ENCODE measurements at regions not wholly inside any gene's neighbourhood (a gene's known extent, or its start where the extent isn't known, plus 50 kb on each side); places are given as distances from the start of the nearest gene placed in this dataset.

DNA sequence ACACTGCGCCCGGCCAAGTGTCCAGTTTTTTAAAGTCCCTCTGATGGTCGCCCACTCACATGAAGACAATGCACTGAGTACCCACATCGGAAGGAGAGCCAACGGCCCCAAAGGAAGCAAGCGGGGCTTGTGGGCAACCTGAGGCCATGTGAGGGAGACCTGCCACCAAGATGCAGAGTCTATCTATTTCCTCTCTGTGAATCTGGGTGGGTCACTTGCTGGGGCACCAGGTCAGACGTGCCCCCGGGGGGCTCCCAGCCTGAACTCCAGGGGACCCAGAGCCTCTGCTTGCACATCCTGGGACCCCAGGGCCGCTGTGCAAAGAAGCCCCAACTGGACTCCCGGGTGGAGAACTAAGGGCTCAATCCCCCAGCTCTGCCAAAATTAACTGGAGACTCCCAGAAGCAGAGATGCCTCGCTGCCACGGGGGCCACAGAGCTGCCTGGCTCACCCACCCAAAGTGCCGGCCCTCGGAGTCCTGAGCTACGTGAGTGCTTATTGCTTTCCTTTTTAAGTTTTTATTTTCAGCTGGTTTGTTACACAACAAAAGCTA is 106.4 kb downstream of the BRD1 start:
- TF ChIP-seq, protein P1, sequence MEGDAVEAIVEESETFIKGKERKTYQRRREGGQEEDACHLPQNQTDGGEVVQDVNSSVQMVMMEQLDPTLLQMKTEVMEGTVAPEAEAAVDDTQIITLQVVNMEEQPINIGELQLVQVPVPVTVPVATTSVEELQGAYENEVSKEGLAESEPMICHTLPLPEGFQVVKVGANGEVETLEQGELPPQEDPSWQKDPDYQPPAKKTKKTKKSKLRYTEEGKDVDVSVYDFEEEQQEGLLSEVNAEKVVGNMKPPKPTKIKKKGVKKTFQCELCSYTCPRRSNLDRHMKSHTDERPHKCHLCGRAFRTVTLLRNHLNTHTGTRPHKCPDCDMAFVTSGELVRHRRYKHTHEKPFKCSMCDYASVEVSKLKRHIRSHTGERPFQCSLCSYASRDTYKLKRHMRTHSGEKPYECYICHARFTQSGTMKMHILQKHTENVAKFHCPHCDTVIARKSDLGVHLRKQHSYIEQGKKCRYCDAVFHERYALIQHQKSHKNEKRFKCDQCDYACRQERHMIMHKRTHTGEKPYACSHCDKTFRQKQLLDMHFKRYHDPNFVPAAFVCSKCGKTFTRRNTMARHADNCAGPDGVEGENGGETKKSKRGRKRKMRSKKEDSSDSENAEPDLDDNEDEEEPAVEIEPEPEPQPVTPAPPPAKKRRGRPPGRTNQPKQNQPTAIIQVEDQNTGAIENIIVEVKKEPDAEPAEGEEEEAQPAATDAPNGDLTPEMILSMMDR (IDR thresholded peaks at IDR 0.05) = no peak
- TF ChIP-seq EP300 (IDR thresholded peaks at IDR 0.05) (no peak), POLR2A (IDR thresholded peaks at IDR 0.05) (no peak)
- intact Hi-C loops (cut with DNase I) = no loop called here

DNA sequence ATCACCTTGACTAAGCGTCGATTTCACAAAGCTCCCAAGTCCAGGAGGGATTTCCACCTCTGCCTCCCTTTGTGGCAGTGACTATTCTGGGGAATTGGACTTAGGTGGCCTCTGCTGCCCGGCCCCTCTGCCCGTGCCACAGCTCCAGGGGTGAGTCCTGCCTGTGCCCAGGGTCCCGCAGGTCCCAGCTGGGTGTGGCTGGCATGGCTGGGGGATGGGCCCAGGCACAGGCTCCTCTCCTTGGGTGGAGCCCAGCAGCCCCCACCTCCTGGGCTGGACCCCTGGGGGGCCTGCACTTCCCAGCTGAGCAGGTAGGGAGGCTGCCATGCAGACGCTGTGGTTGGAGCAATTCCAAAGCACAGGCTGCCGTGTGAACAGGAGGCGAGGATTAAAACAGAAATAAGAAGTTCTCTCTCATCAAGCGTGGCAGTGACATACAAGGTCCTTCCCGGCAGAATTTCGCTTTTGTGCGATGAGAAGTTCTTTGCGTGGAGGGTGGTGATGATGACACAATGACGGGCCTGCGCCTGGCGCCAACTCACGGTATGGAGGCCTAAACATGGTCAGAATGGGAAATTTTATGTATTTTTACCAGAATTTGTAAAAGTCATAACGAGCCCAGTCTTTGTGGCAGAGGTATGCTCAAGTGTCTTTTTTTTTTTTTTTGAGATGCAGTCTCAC is 107.3 kb downstream of the BRD1 start:
- Histone ChIP-seq H3K4me3 (no peak overlapping the region), H3K4me1 (ENCODE audit: insufficient read depth) (no peaks in the 10 kb centered on the region), H3K27me3 (no peaks in the 10 kb centered on the region), H3K9me3 (no peaks in the 10 kb centered on the region), H3K27ac (no peak overlapping the region), H3K36me3 (no peaks in the 10 kb centered on the region)
- TF ChIP-seq POLR2A (IDR thresholded peaks at IDR 0.05) (no peak), EP300 (IDR thresholded peaks at IDR 0.05) (no peak)
- TF ChIP-seq, protein P1 (IDR thresholded peaks at IDR 0.05) = no peak
- no peak for DNase-seq
- 71 to 84% (median 73%) methylated on average over 16 to 18 of the region's 18 CpGs for WGBS, 3 donors
- intact Hi-C loops (cut with DNase I) = no loop called here

More for the DNA sequence above, 106.4 kb downstream of the BRD1 start:
- Histone ChIP-seq H3K27ac (no peak overlapping the region), H3K4me1 (ENCODE audit: insufficient read depth) (no peaks in the 10 kb centered on the region), H3K9me3 (no peaks in the 10 kb centered on the region), H3K27me3 (no peaks in the 10 kb centered on the region), H3K36me3 (no peaks in the 10 kb centered on the region), H3K4me3 (no peak overlapping the region)
- WGBS, 3 donors = 81 to 87% (median 85%) methylated on average over 15 of the region's 15 CpGs
- no peak for DNase-seq

DNA sequence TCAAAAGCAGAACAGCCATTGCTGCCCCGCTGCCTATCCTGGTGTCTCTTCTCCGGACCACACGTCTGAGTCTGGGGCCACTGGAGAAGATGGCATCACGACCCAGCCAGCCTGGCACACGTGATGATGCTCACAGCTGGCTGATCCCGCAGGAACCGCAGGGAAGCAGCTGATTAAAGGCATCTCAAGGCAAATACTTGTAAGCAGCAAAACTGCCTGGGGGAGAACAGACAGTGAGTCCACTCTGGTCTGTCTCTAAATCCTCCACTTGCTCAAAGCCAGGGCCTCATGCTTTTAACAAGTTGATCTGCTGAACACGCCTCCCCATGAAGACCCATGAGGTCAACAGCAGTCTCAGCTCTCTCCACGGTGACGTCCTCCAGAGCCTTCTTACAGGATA is 108.6 kb downstream of the BRD1 start:
- Histone ChIP-seq H3K27ac (no peak overlapping the region), H3K27me3 (no peaks in the 10 kb centered on the region), H3K4me1 (ENCODE audit: insufficient read depth) (no peaks in the 10 kb centered on the region), H3K4me3 (no peak overlapping the region), H3K36me3 (no peaks in the 10 kb centered on the region), H3K9me3 (no peaks in the 10 kb centered on the region)
- WGBS, 3 donors = 67 to 77% (median 72%) methylated on average over 10 of the region's 10 CpGs
- intact Hi-C loops (cut with DNase I) = loop anchor here in 1 of 4 donors (10.0 kb wide), 1 partner anchor 64 kb away; no protein-coding TSS in a partner anchor
- no peak for DNase-seq
- TF ChIP-seq POLR2A (IDR thresholded peaks at IDR 0.05) = no peak
- TF ChIP-seq, protein P1 (IDR thresholded peaks at IDR 0.05) = no peak
- TF ChIP-seq EP300 (IDR thresholded peaks at IDR 0.05) = no peak

DNA sequence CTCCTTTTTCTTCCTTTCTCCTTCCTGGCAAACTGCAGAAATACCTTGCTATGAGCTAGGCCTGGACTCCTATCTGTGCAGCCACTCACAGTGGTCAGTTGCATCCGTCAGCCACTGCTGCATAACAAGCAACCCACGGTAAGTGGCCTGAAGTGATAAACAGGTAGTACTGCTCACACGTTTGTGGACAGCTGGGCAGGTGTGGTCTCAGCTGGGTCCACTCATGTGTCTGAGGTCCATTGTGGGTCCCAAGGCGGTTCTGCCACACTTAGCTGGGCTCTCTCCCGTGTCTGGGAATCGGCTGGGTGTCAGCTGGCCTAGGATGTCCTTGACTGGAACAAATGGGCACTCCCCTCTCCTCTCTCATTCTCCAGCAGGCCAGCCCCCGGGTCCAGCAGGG is 109.3 kb downstream of the BRD1 start:
- Histone ChIP-seq H3K27ac (no peak overlapping the region), H3K4me1 (ENCODE audit: insufficient read depth) (no peaks in the 10 kb centered on the region), H3K4me3 (no peak overlapping the region), H3K27me3 (no peaks in the 10 kb centered on the region), H3K36me3 (no peaks in the 10 kb centered on the region), H3K9me3 (no peaks in the 10 kb centered on the region)
- WGBS, 3 donors = 65 to 75% (median 65%) methylated on average over 7 of the region's 7 CpGs
- DNase-seq = no peak
- TF ChIP-seq POLR2A (IDR thresholded peaks at IDR 0.05) (no peak), EP300 (IDR thresholded peaks at IDR 0.05) (no peak)
- TF ChIP-seq, protein P1 (IDR thresholded peaks at IDR 0.05) = no peak
- intact Hi-C loops (cut with DNase I) = loop anchor here in 1 of 4 donors (10.0 kb wide), 1 partner anchor 64 kb away; no protein-coding TSS in a partner anchor
